ENCODE measurements at regions not wholly inside any gene's neighbourhood (a gene's known extent, or its start where the extent isn't known, plus 50 kb on each side); places are given as distances from the start of the nearest gene placed in this dataset.

DNA sequence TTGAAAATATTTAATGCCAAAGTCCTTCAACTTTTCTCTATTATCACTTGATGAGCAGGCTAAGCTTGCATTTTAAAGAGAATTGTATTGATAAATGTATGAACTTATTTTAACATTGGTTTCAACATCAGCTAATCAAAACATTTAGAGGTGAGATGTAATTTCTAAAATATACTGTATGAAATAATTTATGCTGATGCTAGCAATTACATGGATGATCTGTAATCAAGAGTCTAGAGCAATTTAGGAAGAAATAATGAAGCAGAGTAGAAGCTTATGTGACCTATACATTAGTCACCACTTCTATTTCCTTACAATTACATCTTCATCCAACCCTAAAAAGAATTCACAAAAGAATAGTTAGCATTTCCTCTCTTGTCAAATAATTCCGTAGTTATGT, 226.8 kb downstream of the KLHL4 start:
- no peaks in the 10 kb centered on the region for H3K4me1 ChIP-seq
- peaks cover 0 to 4% (median 0%) of the 10 kb centered on the region in 3 donors for H3K27me3 ChIP-seq (ENCODE audit: insufficient read depth in 3 of 3, low read length in 2 of 3)
- no peak overlapping the region for H3K27ac ChIP-seq
- no peaks in the 10 kb centered on the region for H3K9me3 ChIP-seq
- TF ChIP-seq, protein P1, sequence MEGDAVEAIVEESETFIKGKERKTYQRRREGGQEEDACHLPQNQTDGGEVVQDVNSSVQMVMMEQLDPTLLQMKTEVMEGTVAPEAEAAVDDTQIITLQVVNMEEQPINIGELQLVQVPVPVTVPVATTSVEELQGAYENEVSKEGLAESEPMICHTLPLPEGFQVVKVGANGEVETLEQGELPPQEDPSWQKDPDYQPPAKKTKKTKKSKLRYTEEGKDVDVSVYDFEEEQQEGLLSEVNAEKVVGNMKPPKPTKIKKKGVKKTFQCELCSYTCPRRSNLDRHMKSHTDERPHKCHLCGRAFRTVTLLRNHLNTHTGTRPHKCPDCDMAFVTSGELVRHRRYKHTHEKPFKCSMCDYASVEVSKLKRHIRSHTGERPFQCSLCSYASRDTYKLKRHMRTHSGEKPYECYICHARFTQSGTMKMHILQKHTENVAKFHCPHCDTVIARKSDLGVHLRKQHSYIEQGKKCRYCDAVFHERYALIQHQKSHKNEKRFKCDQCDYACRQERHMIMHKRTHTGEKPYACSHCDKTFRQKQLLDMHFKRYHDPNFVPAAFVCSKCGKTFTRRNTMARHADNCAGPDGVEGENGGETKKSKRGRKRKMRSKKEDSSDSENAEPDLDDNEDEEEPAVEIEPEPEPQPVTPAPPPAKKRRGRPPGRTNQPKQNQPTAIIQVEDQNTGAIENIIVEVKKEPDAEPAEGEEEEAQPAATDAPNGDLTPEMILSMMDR (IDR thresholded peaks at IDR 0.05): no peak
- 57 to 81% (median 79%) methylated on average over 1 of the region's 1 CpG for WGBS, 3 donors
- no peak overlapping the region for H3K4me3 ChIP-seq
- ATAC-seq (no peak), DNase-seq (no peak)
- intact Hi-C loops (cut with DNase I): no loop called here
- no peaks in the 10 kb centered on the region for H3K36me3 ChIP-seq (ENCODE audit: insufficient read depth in 1 of 2, low read depth in 1 of 2)

DNA sequence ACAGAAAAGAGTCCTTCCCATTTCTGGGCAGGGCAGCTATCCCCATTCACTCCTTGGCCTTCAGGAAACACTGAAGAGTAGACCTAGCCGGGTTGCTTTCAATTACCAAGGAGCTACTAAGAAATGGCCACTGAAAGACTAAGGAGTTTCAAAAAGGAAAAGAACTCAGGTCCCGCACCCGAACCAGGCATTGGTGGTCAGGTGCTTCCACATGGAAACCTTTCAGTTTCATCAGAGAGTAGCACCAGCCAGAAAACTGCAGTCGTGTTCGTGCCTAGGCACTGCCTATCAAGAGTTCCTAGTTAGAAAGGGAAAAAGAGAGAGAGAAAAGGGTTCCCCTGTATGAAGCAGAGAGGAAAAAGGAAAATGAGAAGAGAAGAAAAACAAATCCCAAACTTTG, 237.9 kb downstream of the KLHL4 start:
- no peaks in the 10 kb centered on the region for H3K4me1 ChIP-seq
- intact Hi-C loops (cut with DNase I): no loop called here
- H3K4me3 ChIP-seq: no peak overlapping the region
- WGBS, 3 donors: 85 to 94% (median 86%) methylated on average over 5 of the region's 5 CpGs
- no peak for ATAC-seq
- H3K27ac ChIP-seq: no peak overlapping the region
- TF ChIP-seq, protein P1 (IDR thresholded peaks at IDR 0.05): no peak
- no peak for DNase-seq
- no peaks in the 10 kb centered on the region for H3K9me3 ChIP-seq
- H3K27me3 ChIP-seq (ENCODE audit: insufficient read depth in 3 of 3, low read length in 2 of 3): no peaks in the 10 kb centered on the region
- H3K36me3 ChIP-seq (ENCODE audit: insufficient read depth in 1 of 2, low read depth in 1 of 2): no peaks in the 10 kb centered on the region

DNA sequence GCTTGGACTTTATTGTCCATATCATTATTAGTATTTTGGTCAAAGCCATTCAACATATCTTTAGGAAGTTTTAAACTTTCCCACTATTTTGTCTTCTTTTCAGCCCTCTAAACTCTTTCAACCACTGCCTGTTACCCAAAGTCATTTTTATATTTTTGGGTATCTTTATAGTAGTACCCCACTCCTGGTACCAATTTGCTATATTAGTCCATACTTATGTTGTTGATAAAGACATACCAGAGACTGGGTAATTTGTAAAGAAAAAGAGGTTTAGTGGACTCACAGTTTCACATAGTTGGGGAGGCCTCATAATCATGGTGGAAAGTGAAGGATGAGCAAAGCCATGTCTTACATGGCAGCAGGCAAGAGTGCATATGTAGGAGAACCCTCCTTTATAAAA, 271.4 kb downstream of the KLHL4 start:
- TF ChIP-seq, protein P1 (IDR thresholded peaks at IDR 0.05): no peak
- Histone ChIP-seq H3K9me3 (no peaks in the 10 kb centered on the region), H3K4me1 (no peaks in the 10 kb centered on the region), H3K36me3 (ENCODE audit: insufficient read depth in 1 of 2, low read depth in 1 of 2) (no peaks in the 10 kb centered on the region), H3K27me3 (ENCODE audit: insufficient read depth in 3 of 3, low read length in 2 of 3) (no peaks in the 10 kb centered on the region), H3K4me3 (no peak overlapping the region), H3K27ac (no peak overlapping the region)
- intact Hi-C loops (cut with DNase I): no loop called here
- no peak for DNase-seq
- ATAC-seq: no peak

DNA sequence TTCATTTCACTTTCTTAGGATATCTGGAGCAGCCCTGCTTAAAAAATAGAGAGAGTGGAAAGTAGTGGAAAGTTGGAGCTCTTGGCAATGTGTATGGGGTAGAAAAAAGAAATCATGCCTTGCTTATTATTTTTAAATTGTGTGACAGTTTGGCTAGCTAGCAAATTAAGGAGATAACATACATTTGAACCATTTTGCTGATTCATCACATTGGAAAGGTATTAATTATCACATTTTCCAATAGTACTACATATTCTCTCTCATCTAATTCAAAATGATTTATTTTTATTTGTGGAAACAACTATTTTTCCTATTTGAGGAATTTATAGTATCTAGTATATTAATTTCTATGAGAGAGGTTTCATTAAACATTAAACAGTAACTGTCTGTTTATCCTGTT, 280.4 kb downstream of the KLHL4 start:
- no peak overlapping the region for H3K27ac ChIP-seq
- H3K4me3 ChIP-seq: no peak overlapping the region
- no peaks in the 10 kb centered on the region for H3K4me1 ChIP-seq
- intact Hi-C loops (cut with DNase I): no loop called here
- no peaks in the 10 kb centered on the region for H3K9me3 ChIP-seq
- TF ChIP-seq, protein P1 (IDR thresholded peaks at IDR 0.05): no peak
- DNase-seq: no peak
- no peaks in the 10 kb centered on the region for H3K36me3 ChIP-seq (ENCODE audit: insufficient read depth in 1 of 2, low read depth in 1 of 2)
- no peaks in the 10 kb centered on the region for H3K27me3 ChIP-seq (ENCODE audit: insufficient read depth in 3 of 3, low read length in 2 of 3)
- ATAC-seq: no peak

- Histone ChIP-seq H3K27ac (no peak overlapping the region), H3K36me3 (ENCODE audit: insufficient read depth in 1 of 2, low read depth in 1 of 2) (no peaks in the 10 kb centered on the region), H3K4me3 (no peak overlapping the region), H3K27me3 (ENCODE audit: insufficient read depth in 3 of 3, low read length in 2 of 3) (no peaks in the 10 kb centered on the region), H3K9me3 (no peaks in the 10 kb centered on the region), H3K4me1 (no peaks in the 10 kb centered on the region)
- intact Hi-C loops (cut with DNase I): no loop called here
- WGBS, 3 donors: 17 to 22% (median 19%) methylated on average over 5 of the region's 5 CpGs
- TF ChIP-seq, protein P1 (IDR thresholded peaks at IDR 0.05): no peak
- no peak for ATAC-seq
- no peak for DNase-seq
These were observed 288.4 kb downstream of the KLHL4 start for GRCh38 chrX:87805829-87806490.
